ENCODE measurements at regions not wholly inside any gene's neighbourhood (a gene's known extent, or its start where the extent isn't known, plus 50 kb on each side); places are given as distances from the start of the nearest gene placed in this dataset.

GRCh38 chr21:15291621-15292266, 226.9 kb upstream of the NRIP1 start:
- Histone ChIP-seq H3K27ac (ENCODE audit: low read length) (no peak overlapping the region), H3K9me3 (ENCODE audit: control insufficient read depth, insufficient read depth, low read length) (no peaks in the 10 kb centered on the region), H3K36me3 (ENCODE audit: control insufficient read depth, insufficient read depth, low read length) (no peaks in the 10 kb centered on the region), H3K4me3 (ENCODE audit: low read length) (no peak overlapping the region), H3K4me1 (ENCODE audit: control insufficient read depth, insufficient read depth, low read length) (no peaks in the 10 kb centered on the region), H3K27me3 (ENCODE audit: control insufficient read depth, insufficient read depth, low read length) (no peaks in the 10 kb centered on the region)
- Mint-ChIP-seq H3K27ac (no peak overlapping the region), H3K36me3 (no peaks in the 10 kb centered on the region), H3K9me3 (no peaks in the 10 kb centered on the region), H3K4me3 (no peak overlapping the region), H3K4me1 (no peaks in the 10 kb centered on the region), H3K27me3 (ENCODE audit: low read depth in 2 of 2) (no peaks in the 10 kb centered on the region)
- intact Hi-C loops (cut with micrococcal nuclease): no loop called here
- no peak for DNase-seq
- no peak for ATAC-seq
- WGBS (ENCODE audit: insufficient coverage): 93% methylated on average over 4 of the region's 4 CpGs
- TF ChIP-seq, protein P1, sequence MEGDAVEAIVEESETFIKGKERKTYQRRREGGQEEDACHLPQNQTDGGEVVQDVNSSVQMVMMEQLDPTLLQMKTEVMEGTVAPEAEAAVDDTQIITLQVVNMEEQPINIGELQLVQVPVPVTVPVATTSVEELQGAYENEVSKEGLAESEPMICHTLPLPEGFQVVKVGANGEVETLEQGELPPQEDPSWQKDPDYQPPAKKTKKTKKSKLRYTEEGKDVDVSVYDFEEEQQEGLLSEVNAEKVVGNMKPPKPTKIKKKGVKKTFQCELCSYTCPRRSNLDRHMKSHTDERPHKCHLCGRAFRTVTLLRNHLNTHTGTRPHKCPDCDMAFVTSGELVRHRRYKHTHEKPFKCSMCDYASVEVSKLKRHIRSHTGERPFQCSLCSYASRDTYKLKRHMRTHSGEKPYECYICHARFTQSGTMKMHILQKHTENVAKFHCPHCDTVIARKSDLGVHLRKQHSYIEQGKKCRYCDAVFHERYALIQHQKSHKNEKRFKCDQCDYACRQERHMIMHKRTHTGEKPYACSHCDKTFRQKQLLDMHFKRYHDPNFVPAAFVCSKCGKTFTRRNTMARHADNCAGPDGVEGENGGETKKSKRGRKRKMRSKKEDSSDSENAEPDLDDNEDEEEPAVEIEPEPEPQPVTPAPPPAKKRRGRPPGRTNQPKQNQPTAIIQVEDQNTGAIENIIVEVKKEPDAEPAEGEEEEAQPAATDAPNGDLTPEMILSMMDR (IDR thresholded peaks at IDR 0.05): no peak

DNA sequence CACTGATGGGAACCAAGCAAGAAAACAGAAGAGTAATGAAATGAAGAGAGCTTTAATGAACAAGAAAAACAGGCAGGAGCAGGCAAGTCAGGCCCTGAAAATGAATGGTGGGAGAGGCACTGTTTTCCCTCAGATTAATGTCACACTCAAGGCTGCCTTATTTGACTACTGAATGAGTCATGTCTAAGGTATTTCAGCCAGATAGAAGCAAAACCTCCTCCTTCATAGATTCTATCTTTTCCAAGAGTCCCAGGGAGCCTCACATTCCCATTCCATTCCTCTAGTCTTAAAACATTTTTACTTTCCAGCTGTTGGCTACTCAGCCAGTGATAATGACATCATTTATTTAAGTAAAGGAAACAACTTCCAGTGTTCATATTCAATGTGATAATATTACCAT, 228.4 kb upstream of the NRIP1 start:
- H3K27ac ChIP-seq (ENCODE audit: low read length): no peak overlapping the region
- intact Hi-C loops (cut with micrococcal nuclease): no loop called here
- Mint-ChIP-seq H3K4me1 (no peaks in the 10 kb centered on the region), H3K36me3 (no peaks in the 10 kb centered on the region), H3K27ac (no peak overlapping the region), H3K27me3 (ENCODE audit: low read depth in 2 of 2) (no peaks in the 10 kb centered on the region), H3K9me3 (no peaks in the 10 kb centered on the region), H3K4me3 (no peak overlapping the region)
- no peaks in the 10 kb centered on the region for H3K4me1 ChIP-seq (ENCODE audit: control insufficient read depth, insufficient read depth, low read length)
- no peaks in the 10 kb centered on the region for H3K36me3 ChIP-seq (ENCODE audit: control insufficient read depth, insufficient read depth, low read length)
- H3K4me3 ChIP-seq (ENCODE audit: low read length): no peak overlapping the region
- TF ChIP-seq, protein P1 (IDR thresholded peaks at IDR 0.05): no peak
- DNase-seq: no peak
- H3K9me3 ChIP-seq (ENCODE audit: control insufficient read depth, insufficient read depth, low read length): no peaks in the 10 kb centered on the region
- no peak for ATAC-seq
- no peaks in the 10 kb centered on the region for H3K27me3 ChIP-seq (ENCODE audit: control insufficient read depth, insufficient read depth, low read length)

GRCh38 chr21:15295875-15296274, 231.1 kb upstream of the NRIP1 start:
- no peak overlapping the region for H3K4me3 Mint-ChIP-seq
- H3K27me3 Mint-ChIP-seq (ENCODE audit: low read depth in 2 of 2): no peaks in the 10 kb centered on the region
- no peak for DNase-seq
- no peaks in the 10 kb centered on the region for H3K36me3 ChIP-seq (ENCODE audit: control insufficient read depth, insufficient read depth, low read length)
- no peaks in the 10 kb centered on the region for H3K9me3 Mint-ChIP-seq
- no peaks in the 10 kb centered on the region for H3K4me1 ChIP-seq (ENCODE audit: control insufficient read depth, insufficient read depth, low read length)
- no peaks in the 10 kb centered on the region for H3K27me3 ChIP-seq (ENCODE audit: control insufficient read depth, insufficient read depth, low read length)
- H3K4me1 Mint-ChIP-seq: no peaks in the 10 kb centered on the region
- H3K36me3 Mint-ChIP-seq: no peaks in the 10 kb centered on the region
- TF ChIP-seq, protein P1 (IDR thresholded peaks at IDR 0.05): no peak
- intact Hi-C loops (cut with micrococcal nuclease): no loop called here
- 82% methylated on average over 2 of the region's 2 CpGs for WGBS (ENCODE audit: insufficient coverage)
- ATAC-seq: no peak
- H3K4me3 ChIP-seq (ENCODE audit: low read length): no peak overlapping the region
- H3K27ac Mint-ChIP-seq: no peak overlapping the region
- peaks cover 1% of the 10 kb centered on the region for H3K9me3 ChIP-seq (ENCODE audit: control insufficient read depth, insufficient read depth, low read length)
- H3K27ac ChIP-seq (ENCODE audit: low read length): no peak overlapping the region

DNA sequence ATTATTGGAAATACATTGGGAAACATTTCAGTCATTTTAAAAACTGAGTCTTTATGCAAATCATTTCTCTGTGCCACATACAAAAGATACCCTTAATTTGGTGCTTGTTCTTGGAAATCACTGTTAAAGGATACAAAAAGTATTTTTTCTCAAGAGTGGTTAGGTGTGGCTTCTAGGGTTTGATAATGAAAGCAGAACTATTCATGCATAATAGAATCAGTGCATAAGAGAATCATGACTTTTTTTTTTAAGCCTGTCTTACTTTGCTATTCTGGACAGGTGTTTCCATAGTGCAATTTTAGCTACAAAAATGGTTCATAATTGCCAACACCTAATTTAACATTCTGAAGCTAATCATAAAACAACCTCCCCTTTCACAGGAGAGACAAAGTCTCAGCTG, 233.0 kb upstream of the NRIP1 start:
- H3K27ac ChIP-seq (ENCODE audit: low read length): no peak overlapping the region
- H3K4me3 Mint-ChIP-seq: no peak overlapping the region
- TF ChIP-seq, protein P1 (IDR thresholded peaks at IDR 0.05): no peak
- H3K27me3 ChIP-seq (ENCODE audit: control insufficient read depth, insufficient read depth, low read length): no peaks in the 10 kb centered on the region
- DNase-seq (no peak), ATAC-seq (no peak)
- intact Hi-C loops (cut with micrococcal nuclease): no loop called here
- H3K4me1 ChIP-seq (ENCODE audit: control insufficient read depth, insufficient read depth, low read length): no peaks in the 10 kb centered on the region
- no peak overlapping the region for H3K4me3 ChIP-seq (ENCODE audit: low read length)
- H3K9me3 Mint-ChIP-seq: no peaks in the 10 kb centered on the region
- H3K36me3 Mint-ChIP-seq: no peaks in the 10 kb centered on the region
- H3K27me3 Mint-ChIP-seq (ENCODE audit: low read depth in 2 of 2): no peaks in the 10 kb centered on the region
- H3K27ac Mint-ChIP-seq: no peak overlapping the region
- H3K36me3 ChIP-seq (ENCODE audit: control insufficient read depth, insufficient read depth, low read length): no peaks in the 10 kb centered on the region
- H3K9me3 ChIP-seq (ENCODE audit: control insufficient read depth, insufficient read depth, low read length): peaks cover 5% of the 10 kb centered on the region
- no peaks in the 10 kb centered on the region for H3K4me1 Mint-ChIP-seq
